AG09309 (cell line): ENCODE measurements at regions not wholly inside any gene's neighbourhood (a gene's known extent, or its start where the extent isn't known, plus 50 kb on each side); places are given as distances from the start of the nearest gene placed in this dataset.

Source experiments
- DNase-seq: peaks from one replicate; pipeline ENCODE4 v3.0.0-alpha.2; 2010; ENCODE audit warnings: low read depth
- H3K4me3 ChIP-seq: 2 replicates; pipeline ENCODE4 v1.5.1; 2011; ENCODE audit warnings: mild to moderate bottlenecking, low read depth, low read length, moderate library complexity; ENCODE audit not compliant: control insufficient read depth
- CTCF ChIP-seq: IDR thresholded peaks from 2 replicates; pipeline ENCODE4 v1.5.1; 2011; ENCODE audit warnings: mild to moderate bottlenecking, low read depth, low read length, inconsistent platforms; ENCODE audit not compliant: insufficient read depth, control insufficient read depth; ENCODE audit errors: missing control alignments

GRCh38 chr4:169861593-169861992, 103.8 kb upstream of the HPF1 start:
- no peak for TF ChIP-seq CTCF
- DNase-seq = no peak
- H3K4me3 ChIP-seq = no peak overlapping the region

- H3K4me3 ChIP-seq = no peak overlapping the region
- DNase-seq = no peak
- TF ChIP-seq CTCF = no peak
These were observed 101.8 kb upstream of the HPF1 start for GRCh38 chr4:169859366-169860216.

- no peak overlapping the region for H3K4me3 ChIP-seq
- no peak for TF ChIP-seq CTCF
- no peak for DNase-seq
These were observed 96.3 kb upstream of the HPF1 start for GRCh38 chr4:169854090-169854489.

GRCh38 chr4:169852481-169852880, 94.7 kb upstream of the HPF1 start:
- TF ChIP-seq CTCF = no peak
- DNase-seq = no peak
- H3K4me3 ChIP-seq = no peak overlapping the region

- H3K4me3 ChIP-seq = no peak overlapping the region
- no peak for TF ChIP-seq CTCF
- no peak for DNase-seq
These were observed 94.0 kb upstream of the HPF1 start for GRCh38 chr4:169851750-169852149.

GRCh38 chr4:169849456-169849855, 91.7 kb upstream of the HPF1 start:
- no peak for TF ChIP-seq CTCF
- H3K4me3 ChIP-seq = no peak overlapping the region
- DNase-seq = no peak
